ENCODE measurements at regions not wholly inside any gene's neighbourhood (a gene's known extent, or its start where the extent isn't known, plus 50 kb on each side); places are given as distances from the start of the nearest gene placed in this dataset.

GRCh38 chr5:112682621-112683061 is 55.0 kb upstream of the APC start:
- Histone ChIP-seq H3K9me3 (ENCODE audit: low read depth, low read length, poor library complexity, severe bottlenecking) (no peaks in the 10 kb centered on the region), H3K4me1 (ENCODE audit: insufficient read depth, low read length, poor library complexity, severe bottlenecking) (no peaks in the 10 kb centered on the region), H3K4me3 (ENCODE audit: low read depth, low read length, poor library complexity, severe bottlenecking) (no peak overlapping the region), H3K36me3 (ENCODE audit: insufficient read depth, low read length, poor library complexity, severe bottlenecking) (no peaks in the 10 kb centered on the region), H3K27ac (ENCODE audit: low read depth, low read length, poor library complexity, severe bottlenecking) (no peak overlapping the region), H3K27me3 (replicated peaks; ENCODE audit: insufficient read depth, low read depth, low read length, poor library complexity) (no peaks in the 10 kb centered on the region)
- no peak for DNase-seq (ENCODE audit: low spot score)
- TF ChIP-seq EZH2 (IDR thresholded peaks at IDR 0.05; ENCODE audit: borderline replicate concordance, low read depth, low read length, poor library complexity, severe bottlenecking) (no peak), CTCF (conservative IDR thresholded peaks at IDR 0.05; ENCODE audit: low read depth, low read length) (no peak)
- ChIA-PET CTCF (no interaction called here), POLR2A (ENCODE audit: low non-redundant PET) (no interaction called here)
- intact Hi-C loops (cut with micrococcal nuclease; ENCODE audit: unreplicated experiment) = no loop called here
- no TSS peak for BruUV-seq (replicated peaks)

GRCh38 chr5:112684121-112684520 is 53.6 kb upstream of the APC start:
- DNase-seq (ENCODE audit: low spot score) = no peak
- TF ChIP-seq CTCF (conservative IDR thresholded peaks at IDR 0.05; ENCODE audit: low read depth, low read length) (no peak), EZH2 (IDR thresholded peaks at IDR 0.05; ENCODE audit: borderline replicate concordance, low read depth, low read length, poor library complexity, severe bottlenecking) (no peak)
- ChIA-PET POLR2A (ENCODE audit: low non-redundant PET) (no interaction called here), CTCF (no interaction called here)
- H3K9me3 ChIP-seq (ENCODE audit: low read depth, low read length, poor library complexity, severe bottlenecking) = no peaks in the 10 kb centered on the region
- H3K4me3 ChIP-seq (ENCODE audit: low read depth, low read length, poor library complexity, severe bottlenecking) = no peak overlapping the region
- no peaks in the 10 kb centered on the region for H3K4me1 ChIP-seq (ENCODE audit: insufficient read depth, low read length, poor library complexity, severe bottlenecking)
- H3K27ac ChIP-seq (ENCODE audit: low read depth, low read length, poor library complexity, severe bottlenecking) = no peak overlapping the region
- H3K36me3 ChIP-seq (ENCODE audit: insufficient read depth, low read length, poor library complexity, severe bottlenecking) = no peaks in the 10 kb centered on the region
- intact Hi-C loops (cut with micrococcal nuclease; ENCODE audit: unreplicated experiment) = no loop called here
- BruUV-seq (replicated peaks) = no TSS peak
- no peaks in the 10 kb centered on the region for H3K27me3 ChIP-seq (replicated peaks; ENCODE audit: insufficient read depth, low read depth, low read length, poor library complexity)

DNA sequence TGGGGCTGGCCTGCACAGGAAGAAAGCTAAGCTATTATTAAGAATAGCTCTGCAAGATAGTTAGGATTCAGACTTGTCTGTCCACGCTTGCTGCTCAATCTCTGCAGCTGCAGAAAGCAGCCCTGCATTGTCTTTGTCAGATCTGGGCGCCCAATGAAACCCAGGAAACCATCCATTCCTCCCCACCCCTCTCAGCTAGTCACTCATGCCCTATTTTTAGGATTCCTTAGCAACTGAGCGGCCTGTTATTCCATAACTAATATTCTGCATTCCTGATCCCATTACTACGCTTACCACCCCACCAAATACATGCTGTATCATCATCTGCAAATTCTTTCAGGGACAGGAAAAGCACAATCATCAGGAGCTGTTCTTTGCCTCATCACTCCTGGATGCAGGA is 52.9 kb upstream of the APC start:
- Histone ChIP-seq H3K9me3 (ENCODE audit: low read depth, low read length, poor library complexity, severe bottlenecking) (no peaks in the 10 kb centered on the region), H3K4me1 (ENCODE audit: insufficient read depth, low read length, poor library complexity, severe bottlenecking) (no peaks in the 10 kb centered on the region), H3K36me3 (ENCODE audit: insufficient read depth, low read length, poor library complexity, severe bottlenecking) (no peaks in the 10 kb centered on the region), H3K27me3 (replicated peaks; ENCODE audit: insufficient read depth, low read depth, low read length, poor library complexity) (no peaks in the 10 kb centered on the region), H3K27ac (ENCODE audit: low read depth, low read length, poor library complexity, severe bottlenecking) (no peak overlapping the region), H3K4me3 (ENCODE audit: low read depth, low read length, poor library complexity, severe bottlenecking) (no peak overlapping the region)
- no peak for DNase-seq (ENCODE audit: low spot score)
- intact Hi-C loops (cut with micrococcal nuclease; ENCODE audit: unreplicated experiment) = no loop called here
- BruUV-seq (replicated peaks) = no TSS peak
- POLR2A ChIA-PET (ENCODE audit: low non-redundant PET) = no interaction called here
- no peak for TF ChIP-seq CTCF (conservative IDR thresholded peaks at IDR 0.05; ENCODE audit: low read depth, low read length)
- TF ChIP-seq EZH2 (IDR thresholded peaks at IDR 0.05; ENCODE audit: borderline replicate concordance, low read depth, low read length, poor library complexity, severe bottlenecking) = no peak
- CTCF ChIA-PET = no interaction called here

Measured in A673 (cell line).